HEK293T (cell line): ENCODE measurements at regions not wholly inside any gene's neighbourhood (a gene's known extent, or its start where the extent isn't known, plus 50 kb on each side); places are given as distances from the start of the nearest gene placed in this dataset.
A peak's percentile ranks its signal among the peaks of the same experiment; 100 is the strongest.
"Not testable (repeated sequence)": the region's sequence is repeated elsewhere in the genome, so short reads cannot be mapped to it uniquely, and the experiment has no call there.

Experiments used
- CTCF ChIA-PET: fragments of 350-600 bp; formaldehyde crosslinking; extraction: SDS; loops from one replicate; lab custom pipeline; 2021; ENCODE audit warnings: antibody characterized with exemption, inconsistent platforms; lab: Yijun Ruan, JAX
- POLR2A ChIA-PET: fragments of 350-600 bp; formaldehyde crosslinking; extraction: SDS; loops from one replicate; lab custom pipeline; 2020; ENCODE audit warnings: antibody characterized with exemption, inconsistent platforms; lab: Yijun Ruan, JAX
- DNase-seq: peaks from one replicate; pipeline ENCODE4 v3.0.0; 2012; ENCODE audit warnings: mixed read lengths; ENCODE audit errors: extremely low spot score
- ARNT ChIP-seq: fragments of 450-650 bp; IDR thresholded peaks from 2 replicates; pipeline ENCODE4 v1.6.1; 2017; ENCODE audit warnings: mild to moderate bottlenecking
- BHLHE40 ChIP-seq: fragments of 450-650 bp; IDR thresholded peaks from 2 replicates; pipeline ENCODE4 v1.6.1; 2016; ENCODE audit warnings: mild to moderate bottlenecking, moderate library complexity, borderline replicate concordance
- CTBP1 ChIP-seq: fragments of 450-650 bp; IDR thresholded peaks from 2 replicates; pipeline ENCODE4 v1.6.1; 2016; ENCODE audit warnings: borderline replicate concordance
- ELF4 ChIP-seq: fragments of 450-650 bp; IDR thresholded peaks from 2 replicates; pipeline ENCODE4 v1.6.1; 2017; ENCODE audit warnings: antibody characterized with exemption
- FOXA1 ChIP-seq: fragments of 450-650 bp; IDR thresholded peaks from 2 replicates; pipeline ENCODE4 v1.6.1; 2016; ENCODE audit warnings: mild to moderate bottlenecking
- FOXK2 ChIP-seq: fragments of 450-650 bp; IDR thresholded peaks from 2 replicates; pipeline ENCODE4 v1.6.1; 2016; ENCODE audit warnings: mild to moderate bottlenecking
- FOXM1 ChIP-seq: fragments of 450-650 bp; IDR thresholded peaks from 2 replicates; pipeline ENCODE4 v1.6.1; 2017; ENCODE audit warnings: mild to moderate bottlenecking, borderline replicate concordance
- HDGF ChIP-seq: fragments of 450-650 bp; IDR thresholded peaks from 2 replicates; pipeline ENCODE4 v1.6.1; 2017; ENCODE audit warnings: antibody characterized with exemption, borderline replicate concordance
- L3MBTL2 ChIP-seq: fragments of 450-650 bp; conservative IDR thresholded peaks from 2 replicates; pipeline ENCODE4 v1.6.1; 2016; ENCODE audit warnings: mild to moderate bottlenecking
- LEF1 ChIP-seq: fragments of 450-650 bp; IDR thresholded peaks from 2 replicates; pipeline ENCODE4 v1.6.1; 2017; ENCODE audit warnings: mild to moderate bottlenecking, borderline replicate concordance
- NFRKB ChIP-seq: fragments of 450-650 bp; IDR thresholded peaks from 2 replicates; pipeline ENCODE4 v1.6.1; 2016; ENCODE audit warnings: mild to moderate bottlenecking, moderate library complexity
- PKNOX1 ChIP-seq: fragments of 450-650 bp; IDR thresholded peaks from 2 replicates; pipeline ENCODE4 v1.6.1; 2016
- SP1 ChIP-seq: fragments of 450-650 bp; IDR thresholded peaks from 2 replicates; pipeline ENCODE4 v1.6.1; 2017
- SUZ12 ChIP-seq: fragments of 450-650 bp; IDR thresholded peaks from 2 replicates; pipeline ENCODE4 v1.6.1; 2016; ENCODE audit warnings: mild to moderate bottlenecking
- TARDBP ChIP-seq: fragments of 450-650 bp; IDR thresholded peaks from 2 replicates; pipeline ENCODE4 v1.6.1; 2016
- ZNF384 ChIP-seq: fragments of 450-650 bp; IDR thresholded peaks from 2 replicates; pipeline ENCODE4 v1.6.1; 2016

DNA sequence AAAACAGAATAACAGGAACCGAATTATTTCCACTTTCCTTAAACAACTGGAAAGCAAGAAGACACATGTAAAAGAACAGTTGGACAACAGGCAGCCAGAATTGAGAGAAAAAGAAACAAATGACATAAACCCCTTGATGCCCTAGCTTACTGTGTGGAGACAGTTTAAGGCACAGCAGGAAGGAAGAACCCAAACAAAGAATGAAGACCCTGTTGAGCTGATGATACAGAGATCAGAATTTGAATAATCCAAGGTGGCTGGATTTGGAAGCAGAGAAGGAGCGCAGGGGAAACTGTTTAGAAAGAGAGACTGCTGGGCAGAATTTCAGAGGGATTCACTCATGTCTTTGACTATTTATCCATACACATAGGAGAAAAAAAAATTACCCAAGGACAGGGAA, 316.3 kb upstream of the POU5F2 start:
- CTCF ChIA-PET, result no interaction called here

GRCh38 chr5:94057217-94057616, 315.8 kb upstream of the POU5F2 start:
- ChIA-PET CTCF (no interaction called here), POLR2A (no interaction called here)
- TF ChIP-seq HDGF, result no peak
- no peak for TF ChIP-seq SUZ12
- no peak for TF ChIP-seq ELF4
- TF ChIP-seq FOXA1, result no peak
- TF ChIP-seq L3MBTL2, result no peak
- TF ChIP-seq CTBP1, result no peak
- TF ChIP-seq SP1, result no peak
- no peak for TF ChIP-seq BHLHE40
- TF ChIP-seq PKNOX1, result no peak
- no peak for TF ChIP-seq LEF1
- TF ChIP-seq FOXM1, result no peak
- TF ChIP-seq ZNF384, result no peak
- no peak for TF ChIP-seq TARDBP
- TF ChIP-seq ARNT, result no peak
- TF ChIP-seq FOXK2, result no peak
- no peak for TF ChIP-seq NFRKB
- DNase-seq, result no peak

More for the DNA sequence above, 316.3 kb upstream of the POU5F2 start:
- no peak for TF ChIP-seq LEF1
- TF ChIP-seq FOXK2, result no peak
- DNase-seq, result no peak
- POLR2A ChIA-PET, result no interaction called here

GRCh38 chr5:94049307-94049922, 308.0 kb upstream of the POU5F2 start:
- DNase-seq, POLR2A ChIA-PET, CTCF ChIA-PET: not testable (repeated sequence)

GRCh38 chr5:94045839-94046782, 304.7 kb upstream of the POU5F2 start:
- ChIA-PET CTCF (interaction anchor here (0.6 kb wide), 1 partner anchor 718 kb away, joined by 3 read pairs; no protein-coding TSS in a partner anchor), POLR2A (no interaction called here)
- no peak for DNase-seq
- no peak for TF ChIP-seq NFRKB
- no peak for TF ChIP-seq L3MBTL2
- TF ChIP-seq LEF1, result no peak
- no peak for TF ChIP-seq SUZ12
- no peak for TF ChIP-seq PKNOX1
- no peak for TF ChIP-seq FOXK2
- no peak for TF ChIP-seq FOXA1
- no peak for TF ChIP-seq ZNF384
- no peak for TF ChIP-seq CTBP1

GRCh38 chr5:94043311-94043710, 301.9 kb upstream of the POU5F2 start:
- ChIA-PET POLR2A (no interaction called here), CTCF (no interaction called here)
- TF ChIP-seq SUZ12 (no peak), L3MBTL2 (no peak), BHLHE40 (no peak)
- no peak for DNase-seq

- CTCF ChIA-PET, result no interaction called here
- POLR2A ChIA-PET, result no interaction called here
- peak; percentile 46 for TF ChIP-seq PKNOX1
- no peak for TF ChIP-seq SUZ12
- no peak for DNase-seq
These were observed 299.3 kb upstream of the POU5F2 start for GRCh38 chr5:94040591-94041148.

DNA sequence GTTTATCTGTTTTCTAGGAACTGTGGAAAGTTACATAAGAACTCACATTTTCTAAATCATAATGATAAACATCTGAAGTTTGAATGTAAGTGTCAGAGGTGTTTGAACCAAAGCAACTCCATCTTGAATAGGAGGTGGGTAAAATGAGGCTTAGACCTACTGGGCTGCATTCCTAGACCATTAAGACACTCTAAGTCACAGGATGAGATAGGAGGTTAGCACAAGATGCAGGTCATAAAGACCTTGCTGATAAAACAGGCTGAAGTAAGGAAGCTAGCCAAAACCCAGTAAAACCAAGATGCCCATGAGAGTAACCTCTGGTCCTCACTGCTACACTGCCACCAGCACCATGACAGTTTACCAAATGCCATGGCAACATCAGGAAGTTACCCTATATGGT, 297.7 kb upstream of the POU5F2 start:
- CTCF ChIA-PET, result no interaction called here
- DNase-seq, result no peak
- POLR2A ChIA-PET, result no interaction called here
- TF ChIP-seq ZNF384, result no peak
- TF ChIP-seq ARNT, result no peak
- TF ChIP-seq TARDBP, result no peak
- no peak for TF ChIP-seq PKNOX1
- TF ChIP-seq FOXM1, result no peak
- TF ChIP-seq LEF1, result no peak
- no peak for TF ChIP-seq ELF4
- no peak for TF ChIP-seq SUZ12
